Breast epithelium (tissue), 3 donors: ENCODE measurements at regions not wholly inside any gene's neighbourhood (a gene's known extent, or its start where the extent isn't known, plus 50 kb on each side); places are given as distances from the start of the nearest gene placed in this dataset.

Experiments
- CTCF ChIP-seq, 3 donors: fragments of 450-650 bp; IDR thresholded peaks; one replicate each; pipeline ENCODE4 v1.5.1; 2016 to 2017; ENCODE audit warnings: antibody characterized with exemption in 3 of 3, mild to moderate bottlenecking in 3 of 3, moderate library complexity in 3 of 3
- POLR2AphosphoS5 ChIP-seq, 3 donors: sonication (generic); formaldehyde crosslinking; IDR thresholded peaks; one replicate each; pipeline ENCODE4 v1.6.1; 2017; ENCODE audit warnings: antibody characterized with exemption in 3 of 3

GRCh38 chr10:57986422-57986821 is 281.3 kb downstream of the IPMK start:
- TF ChIP-seq POLR2AphosphoS5 (IDR thresholded peaks at IDR 0.05) (no peak), CTCF (IDR thresholded peaks at IDR 0.05) (no peak)
